AG04449 (cell line): ENCODE measurements at regions not wholly inside any gene's neighbourhood (a gene's known extent, or its start where the extent isn't known, plus 50 kb on each side); places are given as distances from the start of the nearest gene placed in this dataset.

Source experiments
- CTCF ChIA-PET: fragments of 350-600 bp; formaldehyde crosslinking; extraction: SDS; loops from one replicate; lab custom pipeline; 2021; ENCODE audit warnings: antibody characterized with exemption; lab: Yijun Ruan, JAX
- POLR2A ChIA-PET: fragments of 400-600, 350-600 bp; formaldehyde crosslinking; extraction: SDS; loops from one replicate; lab custom pipeline; 2020; ENCODE audit warnings: antibody characterized with exemption, inconsistent platforms; lab: Yijun Ruan, JAX
- DNase-seq: peaks from one replicate; pipeline ENCODE4 v3.0.0-alpha.2; 2010; ENCODE audit warnings: low read depth, low spot score
- H3K4me3 ChIP-seq: 2 replicates; pipeline ENCODE4 v1.5.1; 2011; ENCODE audit warnings: low read depth, mild to moderate bottlenecking, control low read depth, low read length
- TF ChIP-seq, protein P1 (sequence below): IDR thresholded peaks from one replicate; pipeline ENCODE4 v1.5.1; 2011; ENCODE audit warnings: mild to moderate bottlenecking, moderate library complexity, low read length, control low read depth, inconsistent platforms; ENCODE audit not compliant: insufficient read depth; ENCODE audit errors: missing control alignments

DNA sequence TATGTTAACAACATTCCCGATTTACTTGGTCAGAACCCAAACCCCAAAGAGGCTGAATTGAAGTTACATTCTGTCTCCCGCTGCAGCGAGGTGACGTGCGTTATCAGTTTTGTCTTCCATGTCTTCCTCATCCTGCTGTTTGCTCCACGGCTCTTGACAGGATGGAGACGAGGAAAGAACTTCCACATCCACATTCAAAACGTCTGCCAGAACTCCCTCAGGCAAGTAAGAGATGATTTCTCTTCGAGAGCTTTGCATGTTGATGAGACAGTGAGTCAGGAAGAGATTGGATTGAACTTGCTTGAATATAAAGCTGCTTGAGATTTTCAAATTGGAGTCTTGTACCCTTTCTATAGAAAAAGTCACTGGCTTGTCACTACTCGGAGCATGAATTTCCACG is 242.6 kb downstream of the AUH start:
- ChIA-PET POLR2A (no interaction called here), CTCF (no interaction called here)
- no peak overlapping the region for H3K4me3 ChIP-seq
- DNase-seq = no peak
- TF ChIP-seq, protein P1, sequence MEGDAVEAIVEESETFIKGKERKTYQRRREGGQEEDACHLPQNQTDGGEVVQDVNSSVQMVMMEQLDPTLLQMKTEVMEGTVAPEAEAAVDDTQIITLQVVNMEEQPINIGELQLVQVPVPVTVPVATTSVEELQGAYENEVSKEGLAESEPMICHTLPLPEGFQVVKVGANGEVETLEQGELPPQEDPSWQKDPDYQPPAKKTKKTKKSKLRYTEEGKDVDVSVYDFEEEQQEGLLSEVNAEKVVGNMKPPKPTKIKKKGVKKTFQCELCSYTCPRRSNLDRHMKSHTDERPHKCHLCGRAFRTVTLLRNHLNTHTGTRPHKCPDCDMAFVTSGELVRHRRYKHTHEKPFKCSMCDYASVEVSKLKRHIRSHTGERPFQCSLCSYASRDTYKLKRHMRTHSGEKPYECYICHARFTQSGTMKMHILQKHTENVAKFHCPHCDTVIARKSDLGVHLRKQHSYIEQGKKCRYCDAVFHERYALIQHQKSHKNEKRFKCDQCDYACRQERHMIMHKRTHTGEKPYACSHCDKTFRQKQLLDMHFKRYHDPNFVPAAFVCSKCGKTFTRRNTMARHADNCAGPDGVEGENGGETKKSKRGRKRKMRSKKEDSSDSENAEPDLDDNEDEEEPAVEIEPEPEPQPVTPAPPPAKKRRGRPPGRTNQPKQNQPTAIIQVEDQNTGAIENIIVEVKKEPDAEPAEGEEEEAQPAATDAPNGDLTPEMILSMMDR = no peak

GRCh38 chr9:91119679-91120078 is 242.0 kb downstream of the AUH start:
- peak; percentile 58 for DNase-seq
- TF ChIP-seq, protein P1 = no peak
- CTCF ChIA-PET = interaction anchor here (1.4 kb wide), 1 partner anchor 58 kb away, joined by 3 read pairs; no protein-coding TSS in a partner anchor
- no peak overlapping the region for H3K4me3 ChIP-seq
- POLR2A ChIA-PET = interaction anchor here (0.6 kb wide), 1 partner anchor 12 kb away, joined by 3 read pairs; no protein-coding TSS in a partner anchor

GRCh38 chr9:91120200-91120599 is 241.5 kb downstream of the AUH start:
- TF ChIP-seq, protein P1 = no peak

DNA sequence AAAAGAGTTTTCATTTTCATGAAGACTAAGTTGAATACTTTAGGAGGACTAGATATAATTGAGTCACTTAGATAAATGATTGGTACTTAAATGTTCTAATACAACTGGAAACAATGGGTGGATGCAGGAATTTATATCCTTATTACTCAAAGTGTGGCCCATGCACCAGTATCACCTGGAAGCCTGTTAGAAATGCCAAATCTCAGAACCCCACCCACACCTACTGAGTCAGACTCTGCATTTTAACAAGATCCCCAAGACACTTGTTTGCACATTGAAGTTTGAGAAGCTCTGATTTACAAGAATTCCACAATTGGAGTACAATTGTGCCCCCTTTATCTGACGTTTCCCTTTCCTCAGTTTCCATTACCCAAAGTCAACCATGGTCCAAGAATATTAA is 239.0 kb downstream of the AUH start:
- POLR2A ChIA-PET = no interaction called here

More at GRCh38 chr9:91120200-91120599, 241.5 kb downstream of the AUH start:
- ChIA-PET CTCF (interaction anchor here (0.7 to 1.4 kb wide), 2 partner anchors 58 to 307 kb away, joined by 3 read pairs; no protein-coding TSS in a partner anchor), POLR2A (interaction anchor here (0.6 kb wide), 1 partner anchor 11 kb away, joined by 3 read pairs; no protein-coding TSS in a partner anchor)
- H3K4me3 ChIP-seq = no peak overlapping the region
- DNase-seq = no peak

GRCh38 chr9:91126761-91127445 is 234.8 kb downstream of the AUH start:
- DNase-seq = no peak
- TF ChIP-seq, protein P1 = no peak
- CTCF ChIA-PET = no interaction called here
- POLR2A ChIA-PET = no interaction called here
- H3K4me3 ChIP-seq = no peak overlapping the region

More for the DNA sequence above, 239.0 kb downstream of the AUH start:
- no peak for DNase-seq
- CTCF ChIA-PET = interaction anchor here (1.2 kb wide), 1 partner anchor 9 kb away, joined by 4 read pairs; no protein-coding TSS in a partner anchor
- H3K4me3 ChIP-seq = no peak overlapping the region
- TF ChIP-seq, protein P1 = no peak

DNA sequence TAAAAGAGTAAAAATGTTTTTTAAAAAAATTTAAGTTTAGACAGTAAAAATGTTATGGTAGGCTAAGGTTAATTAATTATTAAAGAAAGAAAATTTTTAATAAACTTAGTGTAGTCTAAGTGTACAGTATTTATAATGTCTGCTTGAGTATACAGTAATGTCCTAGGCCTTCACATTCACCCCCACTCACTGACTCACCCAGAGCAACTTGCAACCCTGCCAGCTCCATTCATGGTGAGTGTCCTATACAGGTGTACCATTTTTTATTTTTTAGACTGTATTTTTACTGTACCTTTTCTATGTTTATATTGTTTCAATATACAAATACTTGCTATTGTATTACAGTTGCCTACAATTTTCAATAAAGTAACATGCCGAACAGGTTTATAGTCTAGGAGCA is 234.1 kb downstream of the AUH start:
- no peak overlapping the region for H3K4me3 ChIP-seq
- ChIA-PET CTCF (no interaction called here), POLR2A (interaction anchor here (0.7 kb wide), 1 partner anchor 28 kb away, joined by 4 read pairs; no protein-coding TSS in a partner anchor)
- DNase-seq = no peak
- TF ChIP-seq, protein P1 = no peak
